ENCODE measurements at regions not wholly inside any gene's neighbourhood (a gene's known extent, or its start where the extent isn't known, plus 50 kb on each side); places are given as distances from the start of the nearest gene placed in this dataset.

DNA sequence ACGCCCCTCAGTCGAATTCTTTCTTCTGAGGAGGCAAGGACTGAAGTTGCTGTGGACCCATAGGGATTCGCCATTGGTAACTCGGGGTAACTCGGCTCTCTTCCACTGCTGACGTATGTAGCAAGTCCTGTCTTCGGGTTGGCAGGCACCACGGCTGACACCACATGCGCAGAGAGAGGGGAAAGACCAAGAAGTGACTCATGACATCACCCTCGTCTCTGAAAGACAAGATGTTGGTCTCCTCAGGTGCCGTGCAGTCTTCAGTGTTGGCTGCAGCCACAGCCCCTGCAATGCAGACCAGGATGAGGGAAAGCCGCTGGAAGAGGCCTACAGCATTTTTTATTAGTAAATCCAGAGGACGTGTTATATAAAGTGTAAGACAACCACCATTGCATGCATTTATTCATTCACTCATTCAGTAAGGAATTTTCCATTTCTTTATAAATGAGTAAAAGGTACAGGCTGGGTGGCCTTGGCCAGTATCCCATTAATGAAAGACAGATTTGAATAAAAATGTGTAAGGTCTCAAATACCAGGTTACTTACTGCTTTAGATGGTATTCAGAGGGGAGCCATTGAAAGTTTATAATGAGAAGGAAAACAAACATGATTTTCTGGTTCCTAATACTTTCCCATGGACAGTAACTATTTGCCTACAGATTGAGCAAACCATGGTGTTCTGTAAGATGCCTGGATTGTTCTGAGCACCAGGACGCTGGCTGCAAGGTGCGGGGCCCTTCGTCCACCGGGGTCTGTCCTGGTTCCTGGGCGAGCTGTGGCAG is 50.7 kb upstream of the IRF2BP2 start (continued):
- no peak for TF ChIP-seq ZNF664 (tag by site-specific recombination; IDR thresholded peaks at IDR 0.05)
- TF ChIP-seq GLI4 (tag by site-specific recombination; IDR thresholded peaks at IDR 0.05) = no peak
- TF ChIP-seq ZNF704 (tag by site-specific recombination; IDR thresholded peaks at IDR 0.05) = no peak

Measured in HEK293 (cell line).